T-helper 17 cell (primary cell): ENCODE measurements at regions not wholly inside any gene's neighbourhood (a gene's known extent, or its start where the extent isn't known, plus 50 kb on each side); places are given as distances from the start of the nearest gene placed in this dataset.

Source experiments
- ATAC-seq: fragments of 150-1000 bp; cut with Tn5 transposase; 2 replicates; pipeline ENCODE4 v1.10.0; 2021; ENCODE audit warnings: mild to moderate bottlenecking, moderate library complexity
- DNase-seq, 3 donors: peaks; one replicate each; pipeline versions ENCODE4 v3.0.0 to v3.0.0-alpha.2; 2020 to 2021
- H3K9me3 ChIP-seq: one replicate; pipeline ENCODE4 v1.7.0; 2013; ENCODE audit warnings: low read length, mild to moderate bottlenecking; ENCODE audit not compliant: control insufficient read depth, poor library complexity, severe bottlenecking
- H3K27ac Mint-ChIP-seq: one replicate; pipeline ENCODE4 v1.8.0; 2022; ENCODE audit warnings: mild to moderate bottlenecking, moderate library complexity, mixed read lengths
- H3K27me3 Mint-ChIP-seq: one replicate; pipeline ENCODE4 v1.8.0; 2022; ENCODE audit warnings: mixed read lengths
- H3K36me3 Mint-ChIP-seq: one replicate; pipeline ENCODE4 v1.8.0; 2022; ENCODE audit warnings: low read depth, mixed read lengths
- H3K4me1 Mint-ChIP-seq: one replicate; pipeline ENCODE4 v1.8.0; 2022; ENCODE audit warnings: mild to moderate bottlenecking, mixed read lengths
- H3K4me3 Mint-ChIP-seq: one replicate; pipeline ENCODE4 v1.8.0; 2022; ENCODE audit warnings: mild to moderate bottlenecking, moderate library complexity, mixed read lengths

DNA sequence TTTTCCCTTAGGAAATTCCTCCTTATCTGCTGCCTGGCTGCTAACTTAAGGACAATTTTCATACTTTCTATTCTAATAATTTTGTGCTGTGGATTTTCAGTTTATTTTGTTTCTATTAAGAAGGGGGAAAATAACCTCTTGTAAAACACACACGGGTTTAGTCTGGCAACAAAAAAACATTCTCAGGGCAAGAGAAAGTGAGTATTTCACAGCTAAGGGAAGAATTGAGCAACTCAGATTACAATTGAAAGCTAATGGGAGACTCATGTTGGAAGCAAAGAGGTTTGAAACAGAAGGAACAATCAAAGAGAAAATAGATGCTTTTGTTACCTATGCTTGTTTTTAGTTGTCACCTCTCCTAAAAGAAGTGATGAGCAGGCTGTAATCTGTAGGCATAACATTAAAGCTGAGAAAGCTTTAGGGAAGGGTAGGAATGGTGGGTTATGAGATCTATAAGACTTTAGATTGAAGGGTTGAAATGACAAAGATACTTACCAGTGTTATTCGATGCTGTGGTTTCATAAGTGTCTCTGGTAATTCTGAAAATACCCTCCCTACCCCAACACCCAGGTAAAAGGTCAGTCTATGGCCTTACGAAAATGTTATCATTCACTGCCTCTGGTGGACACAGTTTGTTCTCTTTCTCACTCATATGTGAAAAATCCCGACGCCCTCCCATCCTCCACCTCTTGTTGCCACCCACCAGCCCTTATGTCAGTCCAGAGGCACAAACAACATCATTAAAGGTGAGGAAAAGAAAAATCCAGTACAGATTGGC is 510.9 kb downstream of the TXNL1 start:
- no peak for DNase-seq
- H3K4me3 Mint-ChIP-seq, result no peak overlapping the region
- no peaks in the 10 kb centered on the region for H3K27me3 Mint-ChIP-seq
- ATAC-seq, result no peak
- H3K9me3 ChIP-seq, result no peaks in the 10 kb centered on the region
- H3K27ac Mint-ChIP-seq, result no peak overlapping the region
- no peaks in the 10 kb centered on the region for H3K36me3 Mint-ChIP-seq
- H3K4me1 Mint-ChIP-seq, result no peaks in the 10 kb centered on the region

GRCh38 chr18:56124186-56124585 is 514.2 kb downstream of the TXNL1 start:
- H3K4me3 Mint-ChIP-seq, result no peak overlapping the region
- H3K9me3 ChIP-seq, result no peaks in the 10 kb centered on the region
- no peaks in the 10 kb centered on the region for H3K36me3 Mint-ChIP-seq
- no peak for DNase-seq
- no peak for ATAC-seq
- no peaks in the 10 kb centered on the region for H3K4me1 Mint-ChIP-seq
- no peak overlapping the region for H3K27ac Mint-ChIP-seq
- no peaks in the 10 kb centered on the region for H3K27me3 Mint-ChIP-seq

GRCh38 chr18:56121669-56122068 is 516.7 kb downstream of the TXNL1 start:
- no peaks in the 10 kb centered on the region for H3K9me3 ChIP-seq
- no peak for DNase-seq
- H3K27ac Mint-ChIP-seq, result no peak overlapping the region
- no peaks in the 10 kb centered on the region for H3K27me3 Mint-ChIP-seq
- H3K4me1 Mint-ChIP-seq, result no peaks in the 10 kb centered on the region
- no peaks in the 10 kb centered on the region for H3K36me3 Mint-ChIP-seq
- ATAC-seq, result no peak
- H3K4me3 Mint-ChIP-seq, result no peak overlapping the region

DNA sequence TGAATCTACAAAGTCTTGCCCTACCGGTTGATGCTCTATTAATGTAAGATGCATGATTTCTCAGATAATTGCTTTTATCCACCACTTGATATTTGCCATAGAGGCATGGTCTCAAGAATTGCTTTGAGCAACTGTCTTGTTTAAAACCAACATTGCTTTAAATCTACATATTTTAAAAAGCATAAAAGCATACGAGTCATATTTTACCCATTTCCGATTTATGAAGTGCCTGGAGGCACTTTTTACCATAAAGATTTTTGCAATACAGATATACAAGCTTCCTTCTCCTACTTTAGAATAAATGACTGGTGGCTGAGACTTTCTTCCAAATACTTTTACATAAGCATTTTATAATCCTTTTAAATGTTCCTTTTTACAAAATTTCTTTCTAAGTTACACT is 517.6 kb downstream of the TXNL1 start:
- H3K9me3 ChIP-seq, result no peaks in the 10 kb centered on the region
- DNase-seq, result no peak
- no peak for ATAC-seq
- Mint-ChIP-seq H3K36me3 (no peaks in the 10 kb centered on the region), H3K27ac (no peak overlapping the region), H3K4me3 (no peak overlapping the region), H3K4me1 (no peaks in the 10 kb centered on the region), H3K27me3 (no peaks in the 10 kb centered on the region)

DNA sequence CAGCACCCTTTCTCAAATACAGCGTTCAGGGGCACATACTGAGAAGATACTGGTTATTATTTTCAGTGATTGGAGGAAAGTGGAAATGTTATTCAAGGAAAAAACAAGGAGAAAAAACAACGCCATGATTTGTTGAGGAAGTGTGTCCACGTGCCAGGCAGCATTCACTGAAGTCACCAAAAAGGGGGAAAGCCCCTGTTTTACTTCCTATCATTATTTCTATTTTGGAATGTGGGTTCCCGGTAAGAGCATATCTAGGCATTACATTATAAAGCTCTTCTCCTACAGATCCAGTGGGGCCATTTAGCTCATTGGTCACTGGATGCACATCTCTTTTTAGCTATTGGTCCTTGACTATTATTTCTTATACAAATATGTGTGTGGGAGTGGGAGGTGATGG is 518.7 kb downstream of the TXNL1 start:
- Mint-ChIP-seq H3K4me1 (no peaks in the 10 kb centered on the region), H3K4me3 (no peak overlapping the region), H3K36me3 (no peaks in the 10 kb centered on the region), H3K27me3 (no peaks in the 10 kb centered on the region), H3K27ac (no peak overlapping the region)
- ATAC-seq (no peak), DNase-seq (no peak)
- H3K9me3 ChIP-seq, result no peaks in the 10 kb centered on the region

DNA sequence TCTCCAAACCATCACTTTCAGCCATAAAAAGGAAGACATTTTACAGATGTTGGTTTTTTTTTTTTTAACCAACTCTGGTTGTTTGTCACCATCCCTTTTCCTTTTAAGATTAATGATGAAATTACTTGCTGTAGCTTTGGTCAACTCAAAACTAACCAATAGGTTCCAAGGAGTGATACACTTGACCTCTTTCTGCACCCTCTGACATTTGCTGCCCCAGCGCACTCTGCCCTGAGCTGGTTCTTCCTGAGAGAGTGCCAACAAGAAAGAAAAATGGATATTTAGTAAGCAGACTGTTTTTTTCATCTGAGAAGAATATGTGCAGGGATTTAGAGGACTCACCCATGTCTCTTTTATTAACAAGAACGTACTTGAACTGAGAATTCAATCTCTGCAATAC is 520.0 kb downstream of the TXNL1 start:
- no peak for DNase-seq
- Mint-ChIP-seq H3K27me3 (no peaks in the 10 kb centered on the region), H3K4me1 (no peaks in the 10 kb centered on the region), H3K36me3 (no peaks in the 10 kb centered on the region), H3K4me3 (no peak overlapping the region), H3K27ac (no peak overlapping the region)
- H3K9me3 ChIP-seq, result no peaks in the 10 kb centered on the region
- ATAC-seq, result no peak

DNA sequence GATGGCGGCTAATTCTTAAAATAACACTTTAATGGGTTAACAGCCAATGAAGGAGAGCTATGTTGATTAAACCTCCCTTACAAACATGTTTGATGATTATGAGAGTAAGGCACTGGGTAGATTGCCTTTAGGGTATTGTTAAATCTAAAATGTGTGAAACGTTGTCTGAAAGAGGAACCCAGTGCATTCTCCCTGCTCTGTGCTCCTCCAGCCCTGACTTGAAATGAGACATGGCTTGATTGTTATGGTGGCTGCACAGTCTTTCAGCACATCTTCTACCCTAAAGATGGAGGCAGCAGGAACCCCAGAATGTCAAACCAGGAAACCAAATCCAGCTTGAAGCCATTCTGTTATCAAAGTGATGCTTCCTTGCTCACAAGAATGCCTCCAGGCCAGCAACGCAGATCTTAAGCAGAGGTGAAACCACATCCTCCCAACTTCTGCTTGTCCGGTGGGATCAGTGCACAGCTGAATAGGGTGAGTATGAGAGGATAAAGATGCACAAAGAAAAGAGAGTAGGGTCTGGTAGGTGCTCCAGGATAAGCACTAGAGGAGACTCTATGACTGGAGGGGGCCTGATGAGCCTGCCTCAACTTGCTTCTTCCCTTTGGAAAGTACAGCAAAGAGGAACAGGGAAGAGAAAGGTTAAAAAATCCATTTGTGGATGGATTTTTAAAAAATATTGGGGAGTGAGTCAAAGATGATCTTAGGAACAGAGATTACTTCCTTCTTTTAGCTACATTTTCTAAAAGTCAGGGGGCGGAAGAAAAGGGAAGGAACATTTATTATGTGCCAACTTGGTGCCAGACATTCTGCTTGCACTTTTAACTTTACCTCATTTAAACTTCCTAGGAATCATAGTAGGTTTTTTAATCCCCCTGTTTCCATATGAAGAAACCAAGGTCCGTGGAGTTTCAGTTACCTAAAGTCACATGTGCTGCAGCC is 523.0 kb downstream of the TXNL1 start:
- Mint-ChIP-seq H3K27me3 (no peaks in the 10 kb centered on the region), H3K27ac (no peak overlapping the region), H3K4me3 (no peak overlapping the region), H3K36me3 (no peaks in the 10 kb centered on the region), H3K4me1 (no peaks in the 10 kb centered on the region)
- no peak for DNase-seq
- ATAC-seq, result no peak
- H3K9me3 ChIP-seq, result no peaks in the 10 kb centered on the region

- no peaks in the 10 kb centered on the region for H3K9me3 ChIP-seq
- H3K36me3 Mint-ChIP-seq, result no peaks in the 10 kb centered on the region
- DNase-seq, result no peak
- no peak overlapping the region for H3K27ac Mint-ChIP-seq
- H3K4me1 Mint-ChIP-seq, result no peaks in the 10 kb centered on the region
- ATAC-seq, result no peak
- H3K27me3 Mint-ChIP-seq, result no peaks in the 10 kb centered on the region
- H3K4me3 Mint-ChIP-seq, result no peak overlapping the region
Measured at GRCh38 chr18:56112984-56113383, 525.0 kb upstream of the TCF4 start.

GRCh38 chr18:56112013-56112749 is 524.2 kb upstream of the TCF4 start:
- Mint-ChIP-seq H3K27ac (no peak overlapping the region), H3K4me1 (no peaks in the 10 kb centered on the region), H3K36me3 (no peaks in the 10 kb centered on the region), H3K27me3 (no peaks in the 10 kb centered on the region), H3K4me3 (no peak overlapping the region)
- DNase-seq, result no peak
- no peak for ATAC-seq
- no peaks in the 10 kb centered on the region for H3K9me3 ChIP-seq

DNA sequence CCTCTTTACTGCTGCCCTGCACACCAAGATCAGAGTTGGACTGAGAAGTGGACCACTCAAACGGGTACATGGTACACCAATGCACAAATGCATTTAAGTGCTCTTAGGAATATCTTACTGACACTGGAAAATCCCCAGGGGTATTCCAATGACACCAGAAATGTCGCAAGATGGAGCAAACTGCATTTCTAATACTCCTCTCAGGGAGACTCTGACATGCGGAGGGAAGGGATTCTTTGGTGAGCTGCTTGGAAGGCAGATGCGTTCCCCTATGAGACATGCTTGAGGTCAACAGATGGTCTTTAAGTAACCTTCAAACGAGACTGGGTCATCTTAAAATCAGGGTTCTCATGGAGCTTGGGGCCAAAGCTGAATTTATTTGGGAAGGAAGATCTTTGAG is 521.8 kb upstream of the TCF4 start:
- no peak for ATAC-seq
- H3K36me3 Mint-ChIP-seq, result no peaks in the 10 kb centered on the region
- H3K9me3 ChIP-seq, result no peaks in the 10 kb centered on the region
- no peak overlapping the region for H3K4me3 Mint-ChIP-seq
- no peak for DNase-seq
- no peaks in the 10 kb centered on the region for H3K4me1 Mint-ChIP-seq
- H3K27me3 Mint-ChIP-seq, result no peaks in the 10 kb centered on the region
- H3K27ac Mint-ChIP-seq, result no peak overlapping the region

DNA sequence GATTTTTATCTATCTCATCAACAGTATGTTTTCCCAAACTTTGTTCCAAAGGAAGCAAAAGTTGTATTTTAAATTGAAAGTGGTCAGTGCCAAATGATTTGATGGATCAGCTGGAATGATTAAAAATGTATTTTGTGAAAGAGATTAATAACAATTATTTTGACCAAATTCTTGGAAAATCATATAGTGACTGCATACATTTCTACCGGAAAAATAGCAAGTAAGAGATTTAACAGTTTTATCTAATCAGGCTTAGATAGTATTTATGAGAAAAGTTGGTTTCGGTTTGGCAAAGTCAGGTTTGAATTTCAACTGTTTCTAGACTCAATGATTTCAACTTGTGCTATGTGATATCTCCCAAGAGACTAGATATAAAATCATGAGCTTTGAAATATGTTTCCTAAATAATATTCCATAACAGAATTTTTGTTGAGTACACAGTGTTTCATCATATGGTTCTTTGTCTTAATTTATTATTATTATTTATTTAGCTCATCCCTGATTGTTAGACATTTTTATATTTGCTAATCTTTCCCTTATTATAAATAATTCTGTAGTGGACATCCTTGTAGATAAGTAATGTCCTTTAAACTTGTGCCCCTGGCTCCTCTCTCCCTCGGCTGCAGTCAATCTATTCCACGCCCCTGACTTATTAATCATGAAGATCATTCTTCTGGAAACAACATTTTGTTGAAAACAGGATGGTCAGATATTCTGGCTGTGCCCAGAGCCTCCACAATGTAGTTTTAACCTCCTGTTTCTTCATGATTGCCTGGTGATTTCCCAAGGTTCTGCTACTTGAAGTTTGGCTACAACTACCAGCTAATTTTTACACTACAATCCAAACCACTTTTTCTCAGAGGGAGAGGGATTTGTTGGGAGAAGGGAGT is 520.7 kb upstream of the TCF4 start:
- Mint-ChIP-seq H3K27me3 (no peaks in the 10 kb centered on the region), H3K4me1 (no peaks in the 10 kb centered on the region), H3K27ac (no peak overlapping the region), H3K36me3 (no peaks in the 10 kb centered on the region), H3K4me3 (no peak overlapping the region)
- DNase-seq, result no peak
- no peaks in the 10 kb centered on the region for H3K9me3 ChIP-seq
- no peak for ATAC-seq

GRCh38 chr18:56107821-56108477 is 520.0 kb upstream of the TCF4 start:
- ATAC-seq, result no peak
- H3K4me3 Mint-ChIP-seq, result no peak overlapping the region
- no peak for DNase-seq
- H3K27ac Mint-ChIP-seq, result no peak overlapping the region
- no peaks in the 10 kb centered on the region for H3K27me3 Mint-ChIP-seq
- no peaks in the 10 kb centered on the region for H3K4me1 Mint-ChIP-seq
- no peaks in the 10 kb centered on the region for H3K36me3 Mint-ChIP-seq
- H3K9me3 ChIP-seq, result no peaks in the 10 kb centered on the region
